ENCODE measurements at regions not wholly inside any gene's neighbourhood (a gene's known extent, or its start where the extent isn't known, plus 50 kb on each side); places are given as distances from the start of the nearest gene placed in this dataset.

GRCh38 chr1:228980232-228980937, 245.1 kb downstream of the RHOU start:
- H3K9me3 ChIP-seq = no peaks in the 10 kb centered on the region
- no peak overlapping the region for H3K4me3 ChIP-seq
- no peak for ATAC-seq
- H3K36me3 ChIP-seq = no peaks in the 10 kb centered on the region
- TF ChIP-seq, protein P1, sequence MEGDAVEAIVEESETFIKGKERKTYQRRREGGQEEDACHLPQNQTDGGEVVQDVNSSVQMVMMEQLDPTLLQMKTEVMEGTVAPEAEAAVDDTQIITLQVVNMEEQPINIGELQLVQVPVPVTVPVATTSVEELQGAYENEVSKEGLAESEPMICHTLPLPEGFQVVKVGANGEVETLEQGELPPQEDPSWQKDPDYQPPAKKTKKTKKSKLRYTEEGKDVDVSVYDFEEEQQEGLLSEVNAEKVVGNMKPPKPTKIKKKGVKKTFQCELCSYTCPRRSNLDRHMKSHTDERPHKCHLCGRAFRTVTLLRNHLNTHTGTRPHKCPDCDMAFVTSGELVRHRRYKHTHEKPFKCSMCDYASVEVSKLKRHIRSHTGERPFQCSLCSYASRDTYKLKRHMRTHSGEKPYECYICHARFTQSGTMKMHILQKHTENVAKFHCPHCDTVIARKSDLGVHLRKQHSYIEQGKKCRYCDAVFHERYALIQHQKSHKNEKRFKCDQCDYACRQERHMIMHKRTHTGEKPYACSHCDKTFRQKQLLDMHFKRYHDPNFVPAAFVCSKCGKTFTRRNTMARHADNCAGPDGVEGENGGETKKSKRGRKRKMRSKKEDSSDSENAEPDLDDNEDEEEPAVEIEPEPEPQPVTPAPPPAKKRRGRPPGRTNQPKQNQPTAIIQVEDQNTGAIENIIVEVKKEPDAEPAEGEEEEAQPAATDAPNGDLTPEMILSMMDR (IDR thresholded peaks at IDR 0.05) = no peak
- TF ChIP-seq POLR2A (IDR thresholded peaks at IDR 0.05) = no peak
- H3K4me1 ChIP-seq = peaks cover 0 to 16% (median 8%) of the 10 kb centered on the region in 12 donors
- H3K27me3 ChIP-seq = no peaks in the 10 kb centered on the region
- no peak for DNase-seq
- no peak overlapping the region for H3K27ac ChIP-seq
- 87 to 92% (median 90%) methylated on average over 9 of the region's 9 CpGs for WGBS, 4 donors
- intact Hi-C loops (cut with DNase I) = no loop called here

GRCh38 chr1:228982637-228983036, 247.4 kb downstream of the RHOU start:
- Histone ChIP-seq H3K27me3 (no peaks in the 10 kb centered on the region), H3K9me3 (no peaks in the 10 kb centered on the region), H3K4me3 (no peak overlapping the region), H3K36me3 (no peaks in the 10 kb centered on the region), H3K4me1 (peaks cover 0 to 24% (median 11%) of the 10 kb centered on the region in 12 donors), H3K27ac (no peak overlapping the region)
- DNase-seq (no peak), ATAC-seq (peak in 1 of 4 donors; percentile 13)
- 94 to 96% (median 95%) methylated on average over 5 of the region's 5 CpGs for WGBS, 4 donors
- intact Hi-C loops (cut with DNase I) = no loop called here
- TF ChIP-seq POLR2A (IDR thresholded peaks at IDR 0.05) = no peak
- TF ChIP-seq, protein P1 (IDR thresholded peaks at IDR 0.05) = no peak

DNA sequence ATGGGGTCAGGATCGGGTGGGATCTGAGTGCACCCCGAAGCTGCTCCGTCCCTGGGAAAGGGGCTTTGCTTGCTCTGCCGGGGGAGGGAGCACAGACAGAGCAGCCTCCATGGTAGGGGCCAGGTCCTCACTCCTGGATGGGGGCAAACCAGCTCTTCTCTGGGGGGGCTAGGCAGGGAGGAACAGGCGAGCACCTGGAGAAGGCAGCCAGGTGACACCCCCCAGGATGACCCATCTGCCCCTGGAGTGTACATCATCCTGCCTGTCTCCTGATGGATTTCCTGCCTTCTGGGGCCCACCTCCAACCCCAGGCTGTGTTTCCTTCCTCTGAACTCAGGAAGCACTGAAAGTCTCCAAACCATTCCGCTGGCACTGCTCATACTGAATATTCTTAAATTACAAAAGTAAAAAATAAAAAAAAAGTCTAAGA, 248.0 kb downstream of the RHOU start:
- intact Hi-C loops (cut with DNase I) = no loop called here
- DNase-seq = peak in 1 of 5 donors; percentile 46
- ATAC-seq = peak in 1 of 4 donors; percentile 51
- Histone ChIP-seq H3K27me3 (no peaks in the 10 kb centered on the region), H3K36me3 (no peaks in the 10 kb centered on the region), H3K4me1 (peaks cover 0 to 26% (median 11%) of the 10 kb centered on the region in 12 donors), H3K4me3 (no peak overlapping the region), H3K27ac (no peak overlapping the region), H3K9me3 (no peaks in the 10 kb centered on the region)
- TF ChIP-seq, protein P1 (IDR thresholded peaks at IDR 0.05) = no peak
- TF ChIP-seq POLR2A (IDR thresholded peaks at IDR 0.05) = no peak
- WGBS, 4 donors = 76 to 90% (median 81%) methylated on average over 2 to 6 of the region's 6 CpGs

DNA sequence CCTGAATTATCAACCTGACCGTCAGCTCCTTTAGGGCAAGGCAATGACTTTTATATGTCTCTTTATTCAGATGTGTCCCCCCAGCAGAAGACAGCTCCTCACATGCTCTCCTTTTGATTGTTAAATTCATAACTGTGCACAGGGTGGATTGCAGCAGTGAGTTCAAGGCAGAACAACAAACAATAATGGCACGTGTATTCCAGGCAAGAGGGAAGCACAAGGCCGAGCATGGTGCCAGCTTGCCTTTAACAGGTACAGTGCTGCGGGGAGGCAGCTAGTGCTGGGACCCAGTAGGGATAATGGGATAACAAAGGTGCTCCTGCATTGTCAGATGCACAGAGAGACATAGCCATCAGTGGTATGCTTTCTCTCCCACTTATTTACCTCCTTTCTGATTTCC, 248.4 kb downstream of the RHOU start:
- no peaks in the 10 kb centered on the region for H3K27me3 ChIP-seq
- no peak for DNase-seq
- no peak for ATAC-seq
- H3K27ac ChIP-seq = no peak overlapping the region
- 76 to 77% (median 76%) methylated on average over 4 of the region's 4 CpGs for WGBS, 4 donors
- H3K36me3 ChIP-seq = no peaks in the 10 kb centered on the region
- TF ChIP-seq, protein P1 (IDR thresholded peaks at IDR 0.05) = no peak
- no peak for TF ChIP-seq POLR2A (IDR thresholded peaks at IDR 0.05)
- intact Hi-C loops (cut with DNase I) = no loop called here
- no peak overlapping the region for H3K4me3 ChIP-seq
- peaks cover 0 to 26% (median 8%) of the 10 kb centered on the region in 12 donors for H3K4me1 ChIP-seq
- H3K9me3 ChIP-seq = no peaks in the 10 kb centered on the region
